Hippocampal formation (tissue), 2 donors: ENCODE measurements at regions not wholly inside any gene's neighbourhood (a gene's known extent, or its start where the extent isn't known, plus 50 kb on each side); places are given as distances from the start of the nearest gene placed in this dataset.

ENCODE experiments used
- DNase-seq, 2 donors: peaks; one replicate each; lab custom pipeline; 2025; lab: John Stamatoyannopoulos, UW

DNA sequence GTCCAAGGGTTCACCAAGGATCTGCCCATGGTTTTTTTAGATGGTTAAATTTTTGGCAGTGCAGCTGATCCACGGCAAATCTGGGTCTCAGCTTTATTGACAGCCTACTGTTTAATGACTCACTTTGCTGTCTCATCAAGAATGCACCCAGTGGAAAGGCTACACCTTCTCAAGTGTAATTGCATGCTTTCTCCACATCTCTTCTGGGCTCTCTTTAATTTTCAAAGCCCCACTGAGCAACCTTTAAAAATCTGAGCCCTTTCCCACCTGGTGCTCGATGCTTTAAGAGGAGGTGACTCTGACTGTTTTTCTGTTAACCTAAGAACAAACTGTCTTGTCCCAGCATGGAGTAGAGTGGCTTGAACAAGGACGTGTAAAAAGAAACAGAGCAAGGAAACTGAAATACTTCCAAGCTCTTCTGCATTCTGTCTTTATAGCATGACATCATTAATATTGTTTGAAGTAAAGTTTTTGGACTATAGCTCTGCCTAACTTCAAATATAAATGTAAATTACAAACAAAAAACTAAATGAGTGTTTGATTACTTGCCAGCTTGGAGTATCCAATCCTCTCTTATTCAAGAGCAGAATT, 214.2 kb upstream of the KRR1 start:
- no peak for DNase-seq

DNA sequence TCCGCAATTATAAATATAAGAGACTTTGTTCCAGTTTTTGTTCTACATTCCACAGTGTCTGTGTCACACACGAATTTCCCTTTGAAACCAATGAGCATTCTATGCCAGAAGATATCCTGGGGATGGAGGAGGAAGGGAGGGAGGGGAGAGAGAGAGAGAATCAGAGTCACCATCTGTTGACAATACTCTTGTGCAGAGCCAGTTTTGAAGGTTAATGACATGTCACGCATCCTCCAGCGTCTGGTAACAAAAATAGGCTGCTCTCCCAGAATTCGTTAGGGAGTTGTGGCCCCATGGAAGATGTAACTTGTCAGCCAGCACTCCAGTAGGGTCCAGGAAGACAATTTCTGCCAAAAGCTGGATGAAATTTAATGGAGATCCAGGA, 213.5 kb upstream of the KRR1 start:
- DNase-seq, result peak in 1 of 2 donors; percentile 24

DNA sequence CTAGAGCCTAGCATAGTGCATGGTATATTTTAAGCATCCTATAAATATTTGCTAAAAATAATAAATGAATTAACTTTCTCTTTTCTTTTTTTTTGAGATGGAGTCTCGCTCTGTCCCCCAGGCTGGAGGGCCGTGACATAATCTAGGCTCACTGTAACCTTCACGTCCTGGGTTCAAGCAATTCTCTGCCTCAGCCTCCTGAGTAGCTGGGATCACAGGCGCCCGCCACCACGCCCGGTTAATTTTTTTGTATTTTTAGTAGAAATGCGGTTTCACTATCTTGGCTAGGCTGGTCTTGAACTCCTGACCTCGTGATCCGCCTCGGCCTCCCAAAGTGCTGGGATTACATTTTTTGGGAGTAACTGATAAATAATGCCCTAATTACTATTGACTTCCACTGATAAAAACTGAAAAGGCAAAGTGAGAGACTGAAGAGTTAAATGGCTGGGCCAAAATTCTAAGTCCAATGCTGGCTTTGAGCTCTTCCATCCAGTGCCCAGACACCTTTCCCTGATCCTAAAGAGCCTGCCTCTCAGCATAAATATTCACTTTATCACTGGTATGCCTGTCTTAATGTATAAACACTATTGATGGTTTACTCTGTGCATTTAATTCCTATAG, 213.0 kb upstream of the KRR1 start:
- no peak for DNase-seq

DNA sequence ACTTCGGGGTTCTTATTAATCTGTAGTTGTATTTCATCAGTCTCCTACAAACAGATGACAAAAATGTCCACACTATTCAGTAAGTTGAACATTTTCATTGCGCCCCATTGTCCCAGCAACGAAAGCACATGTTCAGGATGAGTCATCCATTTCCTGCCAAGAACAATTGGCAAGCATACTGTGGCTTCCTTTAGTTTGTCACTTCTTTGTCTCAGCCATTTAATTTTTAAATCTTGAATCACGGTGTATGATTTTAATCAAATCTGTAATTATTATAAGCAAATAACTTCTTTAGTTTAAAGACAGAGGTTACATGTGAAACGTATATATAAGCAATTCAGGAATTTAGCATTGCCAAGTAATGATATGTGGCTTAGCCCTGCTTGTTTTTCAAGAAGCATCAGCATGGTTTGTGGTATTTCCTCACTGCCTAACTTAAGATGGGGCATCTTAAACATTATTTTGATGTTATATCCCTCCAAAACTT, 211.3 kb upstream of the KRR1 start:
- DNase-seq, result peak; percentile 45 to 73

DNA sequence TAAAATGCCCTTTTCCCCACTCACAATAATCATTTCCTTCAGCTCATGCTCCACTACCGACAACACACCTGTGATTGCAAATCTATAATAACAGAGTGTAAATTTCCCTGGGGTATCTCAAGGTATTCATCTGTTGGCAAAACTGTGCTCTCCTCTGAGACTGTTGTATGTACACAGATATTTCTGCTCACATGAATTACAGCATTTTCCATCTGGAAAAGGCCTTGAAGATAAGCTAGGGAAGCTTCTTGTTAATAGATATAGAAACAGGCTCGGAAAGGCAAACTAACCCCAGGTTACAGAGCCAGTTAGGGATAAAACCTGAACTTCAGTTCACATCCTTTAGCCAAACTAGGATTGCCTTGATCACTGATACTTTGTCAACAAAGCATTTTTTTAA, 210.4 kb upstream of the KRR1 start:
- no peak for DNase-seq

DNA sequence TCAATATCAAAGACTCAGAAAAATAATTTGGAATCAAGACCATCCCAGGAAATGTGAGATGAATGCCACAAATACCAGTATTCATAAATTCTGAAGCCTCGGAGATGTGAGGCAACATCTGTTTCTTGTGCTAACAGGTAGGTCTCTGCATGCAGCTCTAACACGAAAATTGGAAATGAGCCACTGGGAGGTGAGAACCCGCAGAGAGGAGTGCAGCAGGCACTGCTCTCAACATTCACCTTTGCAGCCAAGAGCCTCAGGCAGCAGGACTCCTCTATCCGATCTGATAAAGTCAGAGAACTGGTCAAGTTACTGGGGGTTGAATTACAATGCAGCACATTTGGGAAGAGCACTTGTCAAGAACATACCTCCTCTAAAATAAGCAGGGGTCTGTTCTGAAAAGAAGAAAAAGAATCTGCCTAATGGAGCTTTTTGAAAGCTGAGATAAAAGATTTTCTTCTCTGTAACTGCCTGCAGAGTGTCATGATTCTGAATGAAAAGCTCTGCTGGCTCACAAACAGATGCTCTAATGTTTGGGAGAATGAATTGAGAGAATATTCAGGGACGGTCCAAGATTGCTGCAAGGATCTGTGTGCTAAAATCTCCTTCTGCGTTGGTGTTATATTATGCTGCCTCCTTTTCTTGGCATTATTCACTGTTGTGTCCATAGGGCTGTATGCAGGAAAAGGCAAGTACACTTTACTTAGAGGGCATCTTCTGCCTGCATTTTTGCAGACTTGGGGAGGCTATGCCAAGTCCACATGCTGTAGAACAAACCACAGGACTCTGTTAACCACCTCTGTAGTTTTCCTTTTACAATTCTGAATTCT, 209.6 kb upstream of the KRR1 start:
- DNase-seq, result peak; percentile 1 to 38

DNA sequence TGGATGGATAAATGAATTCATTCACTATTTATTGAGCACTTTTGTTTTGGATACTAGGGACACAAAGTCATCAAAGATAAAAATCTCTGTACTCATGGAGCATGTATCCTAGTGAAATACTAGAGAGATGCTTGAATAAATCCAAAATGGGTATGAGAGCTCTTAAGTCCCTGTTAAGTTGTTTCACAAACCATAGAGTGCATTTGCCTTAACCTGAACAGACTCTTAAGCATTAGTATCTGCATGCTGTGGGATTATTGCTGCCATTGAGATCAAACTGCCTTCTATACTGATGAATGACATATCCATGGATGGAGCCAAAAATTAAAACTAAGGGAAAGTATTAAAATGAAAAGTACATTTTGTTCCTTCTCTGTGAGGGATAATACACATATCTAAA, 206.5 kb upstream of the KRR1 start:
- no peak for DNase-seq

DNA sequence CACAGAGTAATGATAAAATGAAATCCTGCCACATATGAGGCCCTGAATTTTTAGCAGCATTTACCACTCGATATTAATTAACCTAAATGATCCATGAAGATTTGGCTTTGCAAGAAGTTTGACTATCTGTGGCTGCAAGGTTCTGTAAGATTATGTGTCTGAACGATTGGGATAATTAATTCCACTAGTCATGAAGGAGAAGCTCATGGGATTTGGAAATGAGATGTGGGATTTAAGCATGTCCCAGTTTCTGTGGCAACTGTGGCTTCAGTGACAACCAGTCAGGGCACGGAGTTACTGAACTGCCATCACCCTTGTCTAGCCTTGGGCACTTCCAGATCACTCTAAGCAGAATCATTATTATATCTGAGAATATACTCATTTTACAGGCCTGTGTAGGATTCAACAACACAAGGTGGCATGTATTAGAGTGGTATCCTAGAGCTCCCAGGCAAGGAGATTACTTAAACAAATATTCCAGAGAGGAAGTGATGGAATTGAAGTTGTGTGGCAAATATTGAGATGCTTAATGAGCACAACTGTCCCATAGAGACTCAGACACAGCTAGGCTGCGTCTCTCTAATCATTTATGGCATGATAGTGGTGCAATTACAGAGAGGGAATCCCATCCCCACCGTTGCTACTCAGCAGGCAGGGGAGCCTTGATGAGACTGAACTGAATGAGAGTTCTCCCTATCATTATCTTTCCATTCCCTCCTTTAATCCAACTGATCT, 205.0 kb upstream of the KRR1 start:
- DNase-seq, result no peak

DNA sequence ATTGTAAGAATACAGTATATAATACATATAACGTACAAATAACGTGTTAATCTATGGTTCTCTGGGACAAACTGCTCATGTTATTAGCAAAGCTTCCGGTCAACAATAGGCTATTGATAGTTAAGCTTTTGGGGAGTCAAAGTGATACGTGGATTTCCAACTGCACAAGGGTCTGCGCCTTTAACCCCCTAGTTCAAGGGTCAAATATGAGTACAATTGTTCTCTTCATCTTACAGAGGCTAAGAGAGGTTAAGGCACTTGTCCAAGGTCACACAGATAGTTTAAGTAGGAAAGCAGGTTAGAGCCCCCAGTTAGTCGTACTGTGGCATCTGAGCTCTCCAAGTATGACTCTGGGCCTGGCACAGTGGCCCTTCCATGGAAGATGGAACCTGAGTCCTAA, 204.3 kb upstream of the KRR1 start:
- no peak for DNase-seq

DNA sequence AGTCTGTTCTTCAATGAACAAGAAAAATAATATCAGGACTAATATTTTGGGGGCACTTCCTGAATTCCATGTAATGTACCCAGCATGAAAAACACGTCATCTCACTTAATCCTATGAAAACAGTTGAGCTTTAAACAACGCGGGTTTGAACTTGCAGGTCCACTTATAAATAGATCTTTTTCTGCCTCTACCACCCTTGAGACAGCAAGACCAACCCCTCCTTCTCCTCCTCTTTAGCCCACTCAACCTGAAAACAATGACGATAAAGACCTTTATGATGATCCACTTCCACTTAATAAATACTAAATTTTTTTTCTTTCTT, 203.9 kb upstream of the KRR1 start:
- DNase-seq, result no peak

DNA sequence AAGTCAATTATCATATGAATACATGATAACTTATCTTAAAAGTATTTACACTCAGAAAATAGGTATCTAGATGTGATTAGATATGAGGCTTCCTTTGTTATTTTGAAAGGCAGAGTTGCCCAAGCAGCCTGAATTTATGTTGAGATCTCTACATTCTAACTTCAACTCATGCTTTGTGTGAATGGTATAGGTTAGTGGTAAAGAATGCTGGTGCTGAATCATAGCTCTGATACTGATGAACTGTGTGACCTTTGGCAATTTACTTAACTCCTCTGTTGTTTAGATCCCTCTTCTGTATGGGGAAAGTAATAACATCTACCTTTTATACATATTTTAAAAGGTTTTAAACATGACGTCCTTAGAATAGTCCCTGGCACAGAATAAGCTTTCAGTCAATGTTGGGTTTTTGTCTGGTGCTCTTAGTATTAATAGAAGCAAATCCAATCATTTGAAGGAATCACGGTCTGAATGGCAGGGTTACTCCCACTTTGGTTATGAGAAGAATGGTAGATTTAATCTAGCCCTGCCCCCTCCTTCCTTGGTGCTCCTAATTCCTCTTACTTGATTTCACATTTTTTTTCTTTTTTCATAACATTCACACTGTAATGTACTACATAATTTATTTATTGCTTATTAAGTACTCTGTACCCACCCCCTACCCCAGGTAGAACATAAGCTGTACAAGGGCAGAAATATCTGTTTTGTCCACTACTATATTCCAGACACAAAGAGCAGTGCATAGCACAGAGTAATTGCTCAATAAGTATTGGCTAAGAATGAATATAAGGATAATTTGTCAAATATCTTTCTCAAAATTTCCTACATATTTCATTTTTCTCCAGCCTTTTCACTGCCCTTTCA, 203.3 kb upstream of the KRR1 start:
- no peak for DNase-seq

DNA sequence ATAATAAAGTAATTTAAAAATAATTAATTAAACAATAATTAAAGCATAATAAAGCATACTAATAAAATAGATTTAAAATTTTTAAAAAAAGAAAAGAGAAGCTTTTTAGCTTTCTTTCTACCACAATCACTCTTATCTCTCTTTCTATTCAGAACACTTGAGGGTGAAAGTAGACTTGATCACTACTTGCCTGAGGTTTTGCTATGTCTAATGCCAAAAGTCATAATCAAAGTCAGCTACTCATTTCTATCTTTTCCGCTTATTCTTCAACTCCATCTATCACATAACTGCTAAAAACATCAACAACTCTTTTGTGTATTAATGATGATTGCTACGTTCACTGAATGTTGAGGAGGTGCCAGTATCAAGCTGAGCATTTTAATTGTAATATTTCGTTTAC, 202.0 kb upstream of the KRR1 start:
- no peak for DNase-seq

DNA sequence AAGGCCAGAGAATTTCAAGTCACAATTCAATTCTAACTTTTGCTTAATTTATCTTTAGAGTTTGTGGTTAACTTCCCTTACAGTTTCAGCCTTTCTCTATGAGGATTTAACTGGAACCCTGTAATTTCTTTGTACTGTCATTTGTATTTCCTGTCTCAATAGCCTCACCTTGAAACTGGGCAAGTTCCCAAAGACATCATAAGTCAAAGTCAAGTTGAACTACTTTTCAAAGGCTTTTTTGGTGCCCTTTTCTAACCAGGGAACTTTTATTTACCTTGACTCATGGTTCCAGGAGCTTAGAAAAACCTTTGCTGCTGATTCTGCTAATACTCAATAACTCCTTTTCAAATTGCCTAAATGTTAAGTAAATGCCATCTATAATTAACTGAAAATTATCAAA, 200.8 kb upstream of the KRR1 start:
- DNase-seq, result no peak

DNA sequence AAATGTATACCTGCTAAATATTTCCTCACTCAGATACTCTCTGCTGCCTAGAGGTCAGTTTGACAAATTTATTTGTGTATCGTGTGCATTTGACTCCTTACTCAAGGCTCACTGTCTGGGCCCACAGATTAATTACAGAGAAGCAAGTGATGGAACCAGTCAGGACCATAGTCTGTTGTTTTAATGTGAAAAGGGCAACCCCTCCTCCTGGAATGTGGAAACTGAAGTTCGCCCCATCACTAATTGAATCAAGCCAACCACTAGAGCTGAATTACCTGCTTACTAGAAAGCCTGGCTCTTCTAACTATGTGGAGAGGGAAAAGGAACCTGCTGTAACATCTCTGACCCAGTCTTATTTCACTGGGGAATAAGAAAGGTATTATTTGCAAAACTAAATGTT, 199.9 kb upstream of the KRR1 start:
- no peak for DNase-seq

DNA sequence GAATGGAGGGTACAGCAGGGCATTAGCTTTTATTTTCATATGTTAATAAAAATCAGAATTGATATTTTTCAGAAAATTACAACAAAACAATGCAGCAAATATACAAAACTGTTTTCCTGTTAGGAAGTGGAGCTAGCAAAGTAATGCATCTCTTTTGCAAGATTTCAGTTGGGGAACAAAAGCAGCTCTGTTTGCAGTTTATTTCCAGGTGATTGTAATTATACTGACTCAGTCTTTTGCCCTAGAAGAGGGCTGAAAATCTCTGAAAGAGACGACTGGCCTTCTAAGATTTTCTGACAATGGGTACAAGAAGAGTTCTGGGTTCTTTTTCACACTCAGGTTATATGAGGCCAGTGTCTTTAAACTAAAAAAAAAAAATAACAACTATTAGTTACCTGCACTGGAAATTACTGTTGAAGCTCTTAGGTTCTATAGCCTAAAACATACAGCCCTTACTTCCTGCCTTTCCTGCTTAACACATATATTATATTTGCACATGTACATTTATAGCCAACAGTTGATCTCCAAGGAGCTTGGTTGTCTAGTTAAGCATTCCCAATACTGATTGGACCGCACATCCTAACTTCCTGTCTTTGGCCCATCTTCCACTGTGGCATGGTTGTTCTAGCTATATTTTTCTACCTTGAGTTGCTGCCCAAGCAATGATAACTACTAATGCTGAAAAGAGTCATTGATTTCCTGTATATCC, 199.1 kb upstream of the KRR1 start:
- DNase-seq, result no peak

DNA sequence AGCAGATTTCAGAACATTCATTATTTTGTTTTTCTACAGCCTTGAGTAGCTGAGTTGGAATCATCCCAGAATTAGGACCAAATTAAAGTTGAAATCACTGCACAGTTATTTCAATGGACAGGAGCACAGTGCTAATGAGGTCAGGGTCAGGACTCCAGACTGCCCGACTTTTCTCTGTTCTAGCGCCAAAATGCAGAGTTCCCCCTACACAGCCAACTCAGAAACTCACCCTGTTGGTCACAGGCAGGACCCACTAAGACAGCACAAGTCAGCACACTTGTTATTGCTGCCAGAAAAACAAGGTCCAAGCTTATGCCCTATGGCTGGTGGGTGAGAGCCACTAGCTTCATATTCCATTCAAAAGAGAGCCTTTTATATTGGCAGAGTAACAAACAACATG, 198.1 kb upstream of the KRR1 start:
- DNase-seq, result no peak

DNA sequence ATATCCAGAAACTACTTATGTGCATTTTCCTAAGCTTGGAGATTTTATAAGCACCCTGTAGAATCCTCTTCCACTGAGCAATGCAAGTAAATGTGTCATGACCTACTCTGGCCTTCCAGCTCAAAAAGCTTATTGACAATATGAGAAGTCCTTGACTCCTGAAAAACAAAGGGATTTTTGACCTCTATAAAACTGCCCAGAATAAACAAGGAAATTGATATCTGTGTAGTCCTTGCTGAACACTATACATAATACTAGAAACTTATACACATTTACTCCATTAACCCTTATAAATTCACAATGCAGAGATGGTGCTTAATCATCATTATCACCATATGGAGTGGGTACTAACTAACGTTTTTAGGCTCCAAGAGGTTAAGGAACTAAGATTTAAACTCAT, 197.4 kb upstream of the KRR1 start:
- no peak for DNase-seq

DNA sequence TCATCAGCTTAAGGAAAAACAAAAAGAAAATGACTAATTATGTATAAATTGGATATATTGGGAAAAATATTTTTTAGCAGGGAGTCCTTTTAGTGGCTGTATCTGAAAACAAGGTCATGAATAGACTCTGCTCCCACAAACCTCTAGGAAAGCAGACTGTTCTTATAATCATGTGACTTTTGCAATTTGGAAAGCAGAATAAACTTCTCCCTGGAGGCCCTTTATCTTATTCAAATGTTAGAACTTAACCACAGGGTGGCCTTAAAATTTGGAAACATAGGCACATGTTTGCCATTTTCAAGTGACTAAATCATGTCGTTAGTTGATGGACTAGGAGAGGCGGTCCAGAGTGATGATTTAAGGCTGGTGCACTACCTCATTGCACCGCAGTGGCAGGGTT, 196.6 kb upstream of the KRR1 start:
- no peak for DNase-seq

DNA sequence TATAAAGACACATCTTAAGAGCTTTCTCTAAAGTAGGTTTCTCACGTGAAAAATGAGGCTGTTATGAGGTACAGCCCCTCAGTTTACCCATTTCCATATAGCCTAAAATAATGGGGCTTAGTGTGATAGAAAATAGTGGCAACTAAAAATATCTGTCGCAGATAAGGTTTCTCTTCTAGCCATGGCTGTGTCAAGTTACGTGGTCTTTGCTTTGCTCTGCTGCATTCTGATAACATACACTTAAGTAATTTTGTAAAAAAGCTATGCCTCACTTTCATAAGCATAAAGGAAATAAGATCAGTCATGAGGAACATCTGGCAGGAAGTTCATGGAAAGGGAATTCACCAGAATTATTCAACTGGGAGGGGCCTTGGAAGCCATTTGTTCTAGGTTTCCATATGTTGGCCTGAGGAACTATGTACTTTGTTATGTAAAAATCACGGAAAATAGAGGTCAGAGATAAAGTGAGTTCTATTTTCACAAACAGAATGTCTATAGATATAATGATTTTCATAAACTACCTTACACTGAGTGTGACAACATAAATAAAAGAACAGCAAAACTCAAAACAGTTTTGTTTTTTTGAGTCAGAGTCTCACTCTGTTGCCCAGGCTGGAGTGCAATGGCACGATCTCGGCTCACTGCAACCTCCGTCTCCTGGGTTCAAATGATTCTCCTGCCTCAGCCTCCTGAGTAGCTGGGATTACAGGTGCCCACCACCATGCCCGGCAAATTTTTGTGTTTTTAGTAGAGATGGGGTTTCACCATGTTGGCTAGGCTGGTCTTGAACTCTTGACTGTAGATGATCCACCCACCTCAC, 195.6 kb upstream of the KRR1 start:
- DNase-seq, result no peak
